GM12878 (cell line): ENCODE measurements at regions not wholly inside any gene's neighbourhood (a gene's known extent, or its start where the extent isn't known, plus 50 kb on each side); places are given as distances from the start of the nearest gene placed in this dataset.
A peak's percentile ranks its signal among the peaks of the same experiment; 100 is the strongest.

Source experiments
- ATAC-seq: fragments of 200-7000 bp; cut with Tn5 transposase; 3 replicates; pipeline ENCODE4 v1.9.1; 2020; ENCODE audit warnings: mild to moderate bottlenecking, moderate library complexity
- BruUV-seq: library from RNA; stranded (reverse); fragments of 400-500 nt; replicated peaks from 2 replicates; lab custom pipeline; 2021; lab: Mats Ljungman, UMichigan
- CTCF ChIA-PET: fragments of 300-600 bp; sonication (Branson Sonifier 250); formaldehyde crosslinking; extraction: SDS; loops from one replicate; lab custom pipeline; 2021; ENCODE audit warnings: inconsistent platforms; lab: Yijun Ruan, JAX
- POLR2A ChIA-PET: fragments of 350-600 bp; formaldehyde crosslinking; extraction: SDS; loops from one replicate; lab custom pipeline; 2021; ENCODE audit warnings: inconsistent platforms; lab: Charles Lee
- RAD21 ChIA-PET: fragments of 300-600 bp; sonication (Branson Sonifier 250); formaldehyde crosslinking; loops from one replicate; lab custom pipeline; 2023; ENCODE audit warnings: antibody characterized with exemption; ENCODE audit not compliant: unreplicated experiment; lab: Charles Lee
- SMC1A ChIA-PET: fragments of 300-600 bp; sonication (Branson Sonifier 250); formaldehyde crosslinking; loops from one replicate; lab custom pipeline; 2023; ENCODE audit not compliant: unreplicated experiment, uncharacterized antibody; lab: Charles Lee
- DNase-seq: peaks from one replicate; pipeline ENCODE4 v3.0.0-alpha.2; 2011; ENCODE audit warnings: low read depth, low spot score
- FAIRE-seq: peaks from 3 replicates; lab custom pipeline; 2011; peaks lifted over from hg19 to GRCh38; lab: Jason Lieb, UNC
- H2AFZ ChIP-seq: 2 replicates; pipeline ENCODE4 v1.6.0; 2011; ENCODE audit warnings: low read depth, low read length, control low read depth; ENCODE audit not compliant: control insufficient read depth
- H3K27ac ChIP-seq: 2 replicates; pipeline ENCODE4 v1.5.1; 2011; ENCODE audit warnings: control low read depth; ENCODE audit not compliant: control insufficient read depth, insufficient read depth
- H3K27me3 ChIP-seq, 2 experiments: replicated peaks in 1 of 2; 2 replicates each; pipeline versions ENCODE4 v1.6.0 to v1.6.1; 2011; ENCODE audit warnings: low read length in 1 of 2; ENCODE audit not compliant: control insufficient read depth in 2 of 2, insufficient read depth in 2 of 2
- H3K36me3 ChIP-seq, 2 experiments: 2 replicates each; pipeline ENCODE4 v1.5.1; 2011; ENCODE audit warnings: low read length in 1 of 2; ENCODE audit not compliant: control insufficient read depth in 2 of 2, insufficient read depth in 2 of 2
- H3K4me1 ChIP-seq: 2 replicates; pipeline ENCODE4 v1.6.1; 2011; ENCODE audit warnings: mild to moderate bottlenecking, low read length, moderate library complexity, mixed read lengths; ENCODE audit not compliant: control insufficient read depth, insufficient read depth
- H3K4me2 ChIP-seq: 2 replicates; pipeline ENCODE4 v1.6.0; 2011; ENCODE audit warnings: control low read depth; ENCODE audit not compliant: control insufficient read depth, insufficient read depth
- H3K4me3 ChIP-seq: fragments of 200-600 bp; sonication (generic); 2 replicates; pipeline ENCODE4 v1.5.1; 2016
- H3K79me2 ChIP-seq: 2 replicates; pipeline ENCODE4 v1.6.0; 2011; ENCODE audit warnings: low read length; ENCODE audit not compliant: control insufficient read depth, insufficient read depth
- H3K9ac ChIP-seq: 2 replicates; pipeline ENCODE4 v1.8.0; 2011; ENCODE audit warnings: low read length, control low read depth, mixed read lengths; ENCODE audit not compliant: control insufficient read depth, insufficient read depth
- H3K9me3 ChIP-seq: replicated peaks from 3 replicates; pipeline ENCODE4 v1.5.1; 2011; ENCODE audit warnings: mild to moderate bottlenecking, low read length; ENCODE audit not compliant: control insufficient read depth, insufficient read depth
- H4K20me1 ChIP-seq: 2 replicates; pipeline ENCODE4 v1.6.0; 2011; ENCODE audit not compliant: control insufficient read depth, insufficient read depth
- FOXM1 ChIP-seq: IDR thresholded peaks from 2 replicates; pipeline ENCODE4 v1.6.1; 2012; ENCODE audit warnings: low read depth, mild to moderate bottlenecking, inconsistent platforms, low read length, moderate library complexity
- GABPA ChIP-seq: IDR thresholded peaks from 2 replicates; pipeline ENCODE4 v1.6.1; 2014; ENCODE audit warnings: antibody characterized with exemption, low read depth, mild to moderate bottlenecking, inconsistent platforms
- HCFC1 ChIP-seq: fragments of 150-350 bp; IDR thresholded peaks from 2 replicates; pipeline ENCODE4 v1.6.1; 2014; ENCODE audit warnings: low read length
- MTA3 ChIP-seq: IDR thresholded peaks from 2 replicates; pipeline ENCODE4 v1.6.1; 2012; ENCODE audit warnings: low read length, inconsistent platforms, borderline replicate concordance
- NFXL1 ChIP-seq: fragments of 450-650 bp; IDR thresholded peaks from 2 replicates; pipeline ENCODE4 v1.6.1; 2017; ENCODE audit warnings: antibody characterized with exemption, mild to moderate bottlenecking, borderline replicate concordance
- RELA ChIP-seq: fragments of 450-650 bp; IDR thresholded peaks from 2 replicates; pipeline ENCODE4 v1.8.0; 2014; ENCODE audit warnings: borderline replicate concordance; ENCODE audit not compliant: partially characterized antibody
- TAF1 ChIP-seq: IDR thresholded peaks from 2 replicates; pipeline ENCODE4 v1.6.1; 2011; ENCODE audit warnings: mild to moderate bottlenecking, low read depth, low read length, borderline replicate concordance
- TCF7 ChIP-seq: IDR thresholded peaks from 2 replicates; pipeline ENCODE4 v1.6.1; 2014; ENCODE audit warnings: antibody characterized with exemption, borderline replicate concordance
- ZBED1 ChIP-seq: IDR thresholded peaks from 2 replicates; pipeline ENCODE4 v1.6.1; 2016; ENCODE audit warnings: borderline replicate concordance
- ZNF274 ChIP-seq: IDR thresholded peaks from one replicate; pipeline ENCODE4 v1.8.0; 2011; ENCODE audit not compliant: insufficient read length, insufficient read depth
- ZNF622 ChIP-seq: fragments of 450-650 bp; IDR thresholded peaks from 2 replicates; pipeline ENCODE4 v1.6.1; 2017; ENCODE audit warnings: mild to moderate bottlenecking, inconsistent platforms
- WGBS: methylation state at CpG from one replicate; pipeline ENCODE4 v1.1.6; 2016; ENCODE audit warnings: low lambda C conversion rate; ENCODE audit not compliant: insufficient replicate concordance, insufficient coverage; ENCODE audit errors: missing lambda C conversion rate; 5-methylcytosine and 5-hydroxymethylcytosine counted together
- in situ Hi-C: fragments of 300-500 bp; cut with MboI; formaldehyde crosslinking; loops from 9 replicates; pipeline ENCODE4 v1.14.3; 2018; ENCODE audit warnings: mixed read lengths
- intact Hi-C: fragments of 100-400 bp; cut with micrococcal nuclease; formaldehyde crosslinking; loops from one replicate; pipeline ENCODE4 v1.14.2; 2022; ENCODE audit not compliant: unreplicated experiment
- TF ChIP-seq, protein P1 (sequence below): fragments of 450-650 bp; IDR thresholded peaks from 2 replicates; pipeline ENCODE4 v1.6.1; 2018; ENCODE audit warnings: mild to moderate bottlenecking, low read depth, moderate library complexity; ENCODE audit not compliant: partially characterized antibody
- TF ChIP-seq, protein P2 (sequence below): fragments of 450-650 bp; formaldehyde crosslinking; IDR thresholded peaks from 2 replicates; pipeline ENCODE4 v1.4.0; 2020; ENCODE audit warnings: mild to moderate bottlenecking, moderate library complexity

DNA sequence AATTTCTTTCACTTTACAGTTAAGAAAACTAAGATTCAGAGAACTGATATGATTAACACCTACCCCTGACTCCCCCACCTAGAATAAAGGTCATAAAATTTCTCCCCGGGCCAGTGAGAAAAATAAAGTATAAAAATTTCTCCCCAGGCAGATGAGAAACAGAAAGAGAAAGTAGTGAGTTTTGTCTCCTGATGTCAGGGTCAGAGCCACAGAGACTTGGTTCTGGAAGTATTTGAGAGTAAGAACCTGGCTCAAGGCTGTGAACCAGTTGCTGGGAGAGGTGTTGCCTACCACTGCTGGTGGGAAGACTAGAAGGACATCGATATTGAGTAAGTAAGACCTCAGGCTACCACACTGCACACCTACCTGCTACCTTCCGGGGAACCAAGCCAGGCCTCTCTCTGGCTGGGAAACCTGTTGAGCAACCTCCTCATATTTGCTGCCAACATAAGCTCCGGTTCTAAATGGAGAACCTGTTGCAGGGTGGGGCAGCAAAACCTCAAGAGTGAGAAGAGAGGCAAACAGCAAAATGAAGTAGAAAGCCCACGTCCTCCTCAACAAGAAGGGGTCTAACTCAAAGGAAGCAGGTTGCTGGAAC, 104.2 kb upstream of the PUDP start:
- peaks cover 4% of the 10 kb centered on the region; the same call in 1 of the 3 replicates for H3K9me3 ChIP-seq
- in situ Hi-C loops = no loop called here
- no peak overlapping the region for H3K4me3 ChIP-seq
- no peak for TF ChIP-seq TCF7
- no peak for TF ChIP-seq FOXM1
- no peak for TF ChIP-seq ZNF274
- TF ChIP-seq MTA3 = no peak
- TF ChIP-seq GABPA = no peak
- TF ChIP-seq, protein P1, sequence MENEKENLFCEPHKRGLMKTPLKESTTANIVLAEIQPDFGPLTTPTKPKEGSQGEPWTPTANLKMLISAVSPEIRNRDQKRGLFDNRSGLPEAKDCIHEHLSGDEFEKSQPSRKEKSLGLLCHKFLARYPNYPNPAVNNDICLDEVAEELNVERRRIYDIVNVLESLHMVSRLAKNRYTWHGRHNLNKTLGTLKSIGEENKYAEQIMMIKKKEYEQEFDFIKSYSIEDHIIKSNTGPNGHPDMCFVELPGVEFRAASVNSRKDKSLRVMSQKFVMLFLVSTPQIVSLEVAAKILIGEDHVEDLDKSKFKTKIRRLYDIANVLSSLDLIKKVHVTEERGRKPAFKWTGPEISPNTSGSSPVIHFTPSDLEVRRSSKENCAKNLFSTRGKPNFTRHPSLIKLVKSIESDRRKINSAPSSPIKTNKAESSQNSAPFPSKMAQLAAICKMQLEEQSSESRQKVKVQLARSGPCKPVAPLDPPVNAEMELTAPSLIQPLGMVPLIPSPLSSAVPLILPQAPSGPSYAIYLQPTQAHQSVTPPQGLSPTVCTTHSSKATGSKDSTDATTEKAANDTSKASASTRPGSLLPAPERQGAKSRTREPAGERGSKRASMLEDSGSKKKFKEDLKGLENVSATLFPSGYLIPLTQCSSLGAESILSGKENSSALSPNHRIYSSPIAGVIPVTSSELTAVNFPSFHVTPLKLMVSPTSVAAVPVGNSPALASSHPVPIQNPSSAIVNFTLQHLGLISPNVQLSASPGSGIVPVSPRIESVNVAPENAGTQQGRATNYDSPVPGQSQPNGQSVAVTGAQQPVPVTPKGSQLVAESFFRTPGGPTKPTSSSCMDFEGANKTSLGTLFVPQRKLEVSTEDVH = no peak
- TF ChIP-seq TAF1 = no peak
- no peak for TF ChIP-seq RELA
- no peak for TF ChIP-seq ZBED1
- no peak for TF ChIP-seq ZNF622
- TF ChIP-seq, protein P2, sequence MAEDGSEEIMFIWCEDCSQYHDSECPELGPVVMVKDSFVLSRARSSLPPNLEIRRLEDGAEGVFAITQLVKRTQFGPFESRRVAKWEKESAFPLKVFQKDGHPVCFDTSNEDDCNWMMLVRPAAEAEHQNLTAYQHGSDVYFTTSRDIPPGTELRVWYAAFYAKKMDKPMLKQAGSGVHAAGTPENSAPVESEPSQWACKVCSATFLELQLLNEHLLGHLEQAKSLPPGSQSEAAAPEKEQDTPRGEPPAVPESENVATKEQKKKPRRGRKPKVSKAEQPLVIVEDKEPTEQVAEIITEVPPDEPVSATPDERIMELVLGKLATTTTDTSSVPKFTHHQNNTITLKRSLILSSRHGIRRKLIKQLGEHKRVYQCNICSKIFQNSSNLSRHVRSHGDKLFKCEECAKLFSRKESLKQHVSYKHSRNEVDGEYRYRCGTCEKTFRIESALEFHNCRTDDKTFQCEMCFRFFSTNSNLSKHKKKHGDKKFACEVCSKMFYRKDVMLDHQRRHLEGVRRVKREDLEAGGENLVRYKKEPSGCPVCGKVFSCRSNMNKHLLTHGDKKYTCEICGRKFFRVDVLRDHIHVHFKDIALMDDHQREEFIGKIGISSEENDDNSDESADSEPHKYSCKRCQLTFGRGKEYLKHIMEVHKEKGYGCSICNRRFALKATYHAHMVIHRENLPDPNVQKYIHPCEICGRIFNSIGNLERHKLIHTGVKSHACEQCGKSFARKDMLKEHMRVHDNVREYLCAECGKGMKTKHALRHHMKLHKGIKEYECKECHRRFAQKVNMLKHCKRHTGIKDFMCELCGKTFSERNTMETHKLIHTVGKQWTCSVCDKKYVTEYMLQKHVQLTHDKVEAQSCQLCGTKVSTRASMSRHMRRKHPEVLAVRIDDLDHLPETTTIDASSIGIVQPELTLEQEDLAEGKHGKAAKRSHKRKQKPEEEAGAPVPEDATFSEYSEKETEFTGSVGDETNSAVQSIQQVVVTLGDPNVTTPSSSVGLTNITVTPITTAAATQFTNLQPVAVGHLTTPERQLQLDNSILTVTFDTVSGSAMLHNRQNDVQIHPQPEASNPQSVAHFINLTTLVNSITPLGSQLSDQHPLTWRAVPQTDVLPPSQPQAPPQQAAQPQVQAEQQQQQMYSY (CRISPR knock-in tag) = no peak
- no peak for TF ChIP-seq NFXL1
- TF ChIP-seq HCFC1 = no peak
- TF ChIP-seq, all 136 proteins: peak for 0
- Histone ChIP-seq H2AFZ (peak overlapping the region; percentile 31; the same call in 1 of the 2 replicates), H3K27me3 (no peaks in the 10 kb centered on the region), H4K20me1 (no peaks in the 10 kb centered on the region), H3K4me2 (no peak overlapping the region), H3K9ac (no peak overlapping the region), H3K79me2 (no peaks in the 10 kb centered on the region), H3K27ac (no peak overlapping the region), H3K36me3 (peaks cover 0 to 8% of the 10 kb centered on the region in 2 experiments; a peak in 3 of 4 replicates), H3K4me1 (peaks cover 9% of the 10 kb centered on the region)
- FAIRE-seq (no peak), DNase-seq (no peak), ATAC-seq (peak; percentile 44; the same call in 2 of the 3 replicates)
- WGBS = 78% methylated on average over 5 of the region's 5 CpGs
- no TSS peak for BruUV-seq
- intact Hi-C loops = no loop called here
- ChIA-PET POLR2A (no interaction called here), RAD21 (no interaction called here), CTCF (no interaction called here), SMC1A (no interaction called here)
